PC-9 (cell line): ENCODE measurements at regions not wholly inside any gene's neighbourhood (a gene's known extent, or its start where the extent isn't known, plus 50 kb on each side); places are given as distances from the start of the nearest gene placed in this dataset.

Source experiments
- EZH2 ChIP-seq: fragments of 200-600 bp; sonication (generic); IDR thresholded peaks from 2 replicates; pipeline ENCODE4 v1.8.0; 2017; ENCODE audit warnings: antibody characterized with exemption, low read depth
- TF ChIP-seq, protein P1 (sequence below): fragments of 200-600 bp; sonication (generic); conservative IDR thresholded peaks from 2 replicates; pipeline ENCODE4 v1.6.1; 2017; ENCODE audit warnings: mixed run types, antibody characterized with exemption, mild to moderate bottlenecking, moderate library complexity

DNA sequence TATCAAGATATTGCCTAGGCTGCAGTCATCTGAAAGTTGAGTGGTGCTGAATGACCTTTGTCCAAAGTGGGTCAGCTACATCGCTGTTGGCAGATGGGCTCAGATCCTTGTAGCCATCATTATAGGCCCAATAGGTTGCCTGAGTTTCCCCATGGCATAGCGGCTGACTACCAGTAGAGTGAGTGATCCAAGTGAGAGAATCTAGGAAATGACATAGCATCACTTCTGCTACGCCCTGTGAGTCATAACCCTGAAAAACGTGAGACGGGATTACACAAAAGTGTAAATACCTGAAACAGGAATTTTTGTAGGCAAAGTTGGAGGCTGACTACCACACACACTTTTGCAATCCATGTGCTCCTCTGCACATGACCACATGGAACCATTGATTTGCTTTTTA, 273.3 kb downstream of the RPL10L start:
- TF ChIP-seq, protein P1, sequence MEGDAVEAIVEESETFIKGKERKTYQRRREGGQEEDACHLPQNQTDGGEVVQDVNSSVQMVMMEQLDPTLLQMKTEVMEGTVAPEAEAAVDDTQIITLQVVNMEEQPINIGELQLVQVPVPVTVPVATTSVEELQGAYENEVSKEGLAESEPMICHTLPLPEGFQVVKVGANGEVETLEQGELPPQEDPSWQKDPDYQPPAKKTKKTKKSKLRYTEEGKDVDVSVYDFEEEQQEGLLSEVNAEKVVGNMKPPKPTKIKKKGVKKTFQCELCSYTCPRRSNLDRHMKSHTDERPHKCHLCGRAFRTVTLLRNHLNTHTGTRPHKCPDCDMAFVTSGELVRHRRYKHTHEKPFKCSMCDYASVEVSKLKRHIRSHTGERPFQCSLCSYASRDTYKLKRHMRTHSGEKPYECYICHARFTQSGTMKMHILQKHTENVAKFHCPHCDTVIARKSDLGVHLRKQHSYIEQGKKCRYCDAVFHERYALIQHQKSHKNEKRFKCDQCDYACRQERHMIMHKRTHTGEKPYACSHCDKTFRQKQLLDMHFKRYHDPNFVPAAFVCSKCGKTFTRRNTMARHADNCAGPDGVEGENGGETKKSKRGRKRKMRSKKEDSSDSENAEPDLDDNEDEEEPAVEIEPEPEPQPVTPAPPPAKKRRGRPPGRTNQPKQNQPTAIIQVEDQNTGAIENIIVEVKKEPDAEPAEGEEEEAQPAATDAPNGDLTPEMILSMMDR, result no peak
- no peak for TF ChIP-seq EZH2
